ENCODE measurements at regions not wholly inside any gene's neighbourhood (a gene's known extent, or its start where the extent isn't known, plus 50 kb on each side); places are given as distances from the start of the nearest gene placed in this dataset.
A peak's percentile ranks its signal among the peaks of the same experiment; 100 is the strongest.

DNA sequence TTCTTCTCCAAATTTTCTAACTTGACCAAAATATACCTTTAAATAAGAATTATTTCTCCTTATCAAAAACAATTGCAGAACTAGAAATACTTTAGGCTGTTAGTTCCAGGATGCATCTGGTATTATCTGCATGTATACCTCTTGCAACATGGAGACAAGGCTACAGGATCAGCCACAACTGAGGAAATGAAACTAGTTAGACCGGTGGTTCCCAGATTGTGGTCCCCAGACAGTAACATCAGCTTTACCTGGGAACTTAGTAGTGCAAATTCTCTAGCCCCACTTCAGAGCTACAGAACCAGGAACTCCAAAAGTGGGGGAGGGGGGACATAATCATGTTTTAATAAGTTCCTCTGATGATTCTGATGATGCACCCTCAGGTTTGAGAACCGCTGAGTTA lies 61.6 kb upstream of the C9orf72 start:
- Histone ChIP-seq H3K27ac (ENCODE audit: low read length) (no peak overlapping the region), H3K27me3 (replicated peaks in 1 of 2; ENCODE audit: control insufficient read depth in 2 of 2, extremely low read depth in 1 of 2, insufficient read depth in 2 of 2, low read length in 1 of 2) (no peaks in the 10 kb centered on the region), H3K36me3 (ENCODE audit: control insufficient read depth in 2 of 2, extremely low read depth in 1 of 2, insufficient read depth in 1 of 2, low read length in 1 of 2) (no peaks in the 10 kb centered on the region), H3K4me3 (ENCODE audit: control insufficient read depth in 1 of 2, extremely low read depth in 1 of 2, low read length in 1 of 2) (no peak overlapping the region), H3K4me1 (ENCODE audit: control insufficient read depth in 1 of 2, extremely low read depth in 1 of 2, insufficient read depth in 2 of 2, low read length in 2 of 2) (no peaks in the 10 kb centered on the region), H3K9me3 (no peaks in the 10 kb centered on the region)
- no peak overlapping the region for H3K27ac Mint-ChIP-seq
- ChIA-PET POLR2A (no interaction called here), CTCF (no interaction called here)
- H3K4me1 Mint-ChIP-seq, result no peaks in the 10 kb centered on the region
- H3K36me3 Mint-ChIP-seq, result no peaks in the 10 kb centered on the region
- no peaks in the 10 kb centered on the region for H3K9me3 Mint-ChIP-seq
- H3K4me3 Mint-ChIP-seq, result no peak overlapping the region
- DNase-seq (peak in 1 of 35 experiments; percentile 7), ATAC-seq (replicated peaks in 1 of 4) (no peak)
- WGBS (ENCODE audit: insufficient coverage), result no CpG with 5 or more reads among the region's 2 CpGs
- H3K27me3 Mint-ChIP-seq, result peaks cover 4 to 12% of the 10 kb centered on the region in 2 donors

DNA sequence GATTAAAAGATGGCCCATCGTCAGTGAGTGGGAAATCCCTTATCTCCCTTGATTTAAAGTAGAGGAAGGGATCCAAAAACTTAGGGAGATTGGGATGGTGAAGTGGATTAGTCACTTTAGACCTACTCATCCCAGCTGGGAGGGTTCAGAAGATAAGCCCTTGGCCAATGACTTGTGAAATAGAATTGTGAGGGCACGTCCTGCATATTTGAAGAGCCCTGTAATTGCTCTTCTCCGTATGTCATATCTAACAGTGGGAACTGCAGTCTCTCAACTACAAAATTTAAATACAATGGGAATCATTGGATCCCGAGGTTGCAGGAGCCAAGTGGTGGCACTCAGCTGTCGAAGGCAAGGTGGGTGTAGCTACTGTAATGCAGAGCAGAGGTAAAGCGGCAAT lies 65.4 kb upstream of the C9orf72 start:
- no peak overlapping the region for H3K4me3 Mint-ChIP-seq
- Histone ChIP-seq H3K4me1 (ENCODE audit: control insufficient read depth in 1 of 2, extremely low read depth in 1 of 2, insufficient read depth in 2 of 2, low read length in 2 of 2) (no peaks in the 10 kb centered on the region), H3K27ac (ENCODE audit: low read length) (no peak overlapping the region), H3K4me3 (ENCODE audit: control insufficient read depth in 1 of 2, extremely low read depth in 1 of 2, low read length in 1 of 2) (no peak overlapping the region), H3K36me3 (ENCODE audit: control insufficient read depth in 2 of 2, extremely low read depth in 1 of 2, insufficient read depth in 1 of 2, low read length in 1 of 2) (no peaks in the 10 kb centered on the region), H3K9me3 (no peaks in the 10 kb centered on the region), H3K27me3 (replicated peaks in 1 of 2; ENCODE audit: control insufficient read depth in 2 of 2, extremely low read depth in 1 of 2, insufficient read depth in 2 of 2, low read length in 1 of 2) (no peaks in the 10 kb centered on the region)
- POLR2A ChIA-PET, result interaction anchor here in 1 of 2 donors (0.5 kb wide), 1 partner anchor 20 kb away, joined by 5 read pairs; no protein-coding TSS in a partner anchor
- H3K9me3 Mint-ChIP-seq, result no peaks in the 10 kb centered on the region
- CTCF ChIA-PET, result no interaction called here
- no CpG with 5 or more reads among the region's 6 CpGs for WGBS (ENCODE audit: insufficient coverage)
- H3K36me3 Mint-ChIP-seq, result no peaks in the 10 kb centered on the region
- no peak for DNase-seq
- no peak overlapping the region for H3K27ac Mint-ChIP-seq
- no peaks in the 10 kb centered on the region for H3K4me1 Mint-ChIP-seq
- no peak for ATAC-seq (replicated peaks in 1 of 4)
- peaks cover 4 to 8% of the 10 kb centered on the region in 2 donors for H3K27me3 Mint-ChIP-seq

DNA sequence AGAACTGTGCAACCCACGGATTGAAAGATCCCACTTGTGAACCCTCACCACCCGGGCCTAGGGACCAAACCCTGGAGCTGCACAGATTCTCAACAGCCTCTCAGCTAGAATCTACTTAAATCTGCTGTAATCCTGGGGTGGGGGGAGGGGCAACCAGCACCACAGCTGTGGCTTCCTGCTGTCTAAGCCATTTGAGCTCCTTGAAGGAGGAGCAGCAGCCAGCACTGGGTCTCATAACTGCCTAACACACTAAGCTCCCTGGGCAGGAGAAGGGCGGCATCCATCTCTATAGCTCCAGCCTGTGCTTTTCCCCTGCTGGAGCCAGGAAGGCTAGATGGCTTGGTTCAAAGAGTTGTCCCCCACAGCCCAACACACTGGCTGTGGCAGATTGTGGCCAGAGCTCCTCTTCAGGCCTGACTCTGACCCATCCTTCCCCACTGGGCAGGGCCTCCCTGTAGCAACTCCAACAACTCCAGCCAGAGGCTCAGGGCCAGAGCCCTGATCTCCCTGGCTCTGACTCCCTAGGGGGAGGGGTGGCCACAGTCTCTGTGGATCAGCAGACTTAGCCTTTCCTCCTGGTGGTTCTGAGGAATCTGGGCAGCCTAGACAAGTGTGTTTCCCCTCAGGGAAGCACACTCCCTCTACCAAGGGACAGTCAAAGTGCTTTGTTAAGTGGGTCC lies 72.0 kb upstream of the C9orf72 start:
- Mint-ChIP-seq H3K4me1 (no peaks in the 10 kb centered on the region), H3K27me3 (peaks cover 7% of the 10 kb centered on the region in 2 donors), H3K4me3 (no peak overlapping the region), H3K27ac (no peak overlapping the region), H3K9me3 (peaks cover 0 to 3% (median 0%) of the 10 kb centered on the region in 3 donors), H3K36me3 (no peaks in the 10 kb centered on the region)
- ATAC-seq (replicated peaks in 1 of 4) (no peak), DNase-seq (peak in 1 of 35 experiments; percentile 4)
- ChIA-PET POLR2A (no interaction called here), CTCF (no interaction called here)
- no peaks in the 10 kb centered on the region for H3K9me3 ChIP-seq
- H3K36me3 ChIP-seq (ENCODE audit: control insufficient read depth in 2 of 2, extremely low read depth in 1 of 2, insufficient read depth in 1 of 2, low read length in 1 of 2), result no peaks in the 10 kb centered on the region
- H3K27me3 ChIP-seq (replicated peaks in 1 of 2; ENCODE audit: control insufficient read depth in 2 of 2, extremely low read depth in 1 of 2, insufficient read depth in 2 of 2, low read length in 1 of 2), result peaks cover 0 to 6% of the 10 kb centered on the region in 2 experiments
- peaks cover 0 to 2% of the 10 kb centered on the region in 2 experiments for H3K4me1 ChIP-seq (ENCODE audit: control insufficient read depth in 1 of 2, extremely low read depth in 1 of 2, insufficient read depth in 2 of 2, low read length in 2 of 2)
- H3K27ac ChIP-seq (ENCODE audit: low read length), result no peak overlapping the region
- WGBS (ENCODE audit: insufficient coverage), result 75% methylated on average over 1 of the region's 3 CpGs
- H3K4me3 ChIP-seq (ENCODE audit: control insufficient read depth in 1 of 2, extremely low read depth in 1 of 2, low read length in 1 of 2), result no peak overlapping the region

DNA sequence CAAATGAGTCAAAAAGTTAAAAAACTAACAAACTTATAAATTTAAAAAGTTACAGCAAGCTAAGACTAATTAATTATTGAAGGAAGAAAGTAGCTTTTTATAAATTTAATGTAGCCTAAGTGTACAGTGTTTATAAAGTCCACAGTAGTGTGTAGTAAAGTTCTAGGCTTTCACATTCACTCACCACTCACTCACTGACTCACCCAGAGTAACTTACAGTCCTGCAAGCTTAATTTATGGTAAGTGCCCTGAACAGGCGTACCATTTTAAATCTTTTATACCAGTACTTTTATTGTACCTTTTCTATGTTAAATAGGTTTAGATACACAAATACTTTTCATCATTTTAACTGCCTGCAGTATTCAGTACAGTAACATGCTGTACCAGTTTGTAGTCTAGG lies 80.0 kb upstream of the C9orf72 start:
- no peaks in the 10 kb centered on the region for H3K4me1 Mint-ChIP-seq
- ATAC-seq (replicated peaks in 1 of 4), result no peak
- no peaks in the 10 kb centered on the region for H3K36me3 ChIP-seq (ENCODE audit: control insufficient read depth in 2 of 2, extremely low read depth in 1 of 2, insufficient read depth in 1 of 2, low read length in 1 of 2)
- H3K4me1 ChIP-seq (ENCODE audit: control insufficient read depth in 1 of 2, extremely low read depth in 1 of 2, insufficient read depth in 2 of 2, low read length in 2 of 2), result no peaks in the 10 kb centered on the region
- H3K27me3 Mint-ChIP-seq, result no peaks in the 10 kb centered on the region
- no peaks in the 10 kb centered on the region for H3K36me3 Mint-ChIP-seq
- ChIA-PET POLR2A (no interaction called here), CTCF (no interaction called here)
- no peak overlapping the region for H3K4me3 Mint-ChIP-seq
- no peak overlapping the region for H3K27ac Mint-ChIP-seq
- no CpG with 5 or more reads among the region's 1 CpG for WGBS (ENCODE audit: insufficient coverage)
- no peak for DNase-seq
- peaks cover 0 to 7% (median 0%) of the 10 kb centered on the region in 3 donors for H3K9me3 Mint-ChIP-seq
- no peak overlapping the region for H3K27ac ChIP-seq (ENCODE audit: low read length)
- no peak overlapping the region for H3K4me3 ChIP-seq (ENCODE audit: control insufficient read depth in 1 of 2, extremely low read depth in 1 of 2, low read length in 1 of 2)
- H3K9me3 ChIP-seq, result no peaks in the 10 kb centered on the region
- no peaks in the 10 kb centered on the region for H3K27me3 ChIP-seq (replicated peaks in 1 of 2; ENCODE audit: control insufficient read depth in 2 of 2, extremely low read depth in 1 of 2, insufficient read depth in 2 of 2, low read length in 1 of 2)

DNA sequence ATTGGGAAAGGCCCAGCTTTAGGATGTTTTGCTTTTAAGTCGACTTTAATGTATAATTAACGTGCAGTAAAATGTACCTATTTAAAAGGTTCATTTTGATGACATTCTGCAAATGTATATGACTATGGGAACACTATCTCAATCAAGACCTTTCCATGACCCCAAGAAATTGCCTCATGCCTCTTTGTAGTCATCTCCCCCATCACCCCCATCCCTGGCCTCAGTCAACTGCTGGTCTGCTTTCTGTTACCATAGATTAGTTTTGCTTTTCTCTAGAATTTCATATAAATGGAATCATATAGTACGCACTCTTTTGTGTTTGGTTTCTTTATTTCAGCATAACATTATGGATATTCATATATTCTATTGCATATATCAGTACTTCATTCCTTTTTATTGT lies 80.7 kb upstream of the C9orf72 start:
- H3K9me3 Mint-ChIP-seq, result peaks cover 0 to 5% (median 0%) of the 10 kb centered on the region in 3 donors
- Histone ChIP-seq H3K27ac (ENCODE audit: low read length) (no peak overlapping the region), H3K27me3 (replicated peaks in 1 of 2; ENCODE audit: control insufficient read depth in 2 of 2, extremely low read depth in 1 of 2, insufficient read depth in 2 of 2, low read length in 1 of 2) (no peaks in the 10 kb centered on the region), H3K4me3 (ENCODE audit: control insufficient read depth in 1 of 2, extremely low read depth in 1 of 2, low read length in 1 of 2) (no peak overlapping the region), H3K36me3 (ENCODE audit: control insufficient read depth in 2 of 2, extremely low read depth in 1 of 2, insufficient read depth in 1 of 2, low read length in 1 of 2) (no peaks in the 10 kb centered on the region), H3K9me3 (no peaks in the 10 kb centered on the region), H3K4me1 (ENCODE audit: control insufficient read depth in 1 of 2, extremely low read depth in 1 of 2, insufficient read depth in 2 of 2, low read length in 2 of 2) (no peaks in the 10 kb centered on the region)
- no peaks in the 10 kb centered on the region for H3K4me1 Mint-ChIP-seq
- H3K36me3 Mint-ChIP-seq, result no peaks in the 10 kb centered on the region
- POLR2A ChIA-PET, result no interaction called here
- H3K4me3 Mint-ChIP-seq, result no peak overlapping the region
- no peak for DNase-seq
- WGBS (ENCODE audit: insufficient coverage), result no CpG with 5 or more reads among the region's 3 CpGs
- CTCF ChIA-PET, result no interaction called here
- no peak for ATAC-seq (replicated peaks in 1 of 4)
- H3K27me3 Mint-ChIP-seq, result no peaks in the 10 kb centered on the region
- H3K27ac Mint-ChIP-seq, result no peak overlapping the region

DNA sequence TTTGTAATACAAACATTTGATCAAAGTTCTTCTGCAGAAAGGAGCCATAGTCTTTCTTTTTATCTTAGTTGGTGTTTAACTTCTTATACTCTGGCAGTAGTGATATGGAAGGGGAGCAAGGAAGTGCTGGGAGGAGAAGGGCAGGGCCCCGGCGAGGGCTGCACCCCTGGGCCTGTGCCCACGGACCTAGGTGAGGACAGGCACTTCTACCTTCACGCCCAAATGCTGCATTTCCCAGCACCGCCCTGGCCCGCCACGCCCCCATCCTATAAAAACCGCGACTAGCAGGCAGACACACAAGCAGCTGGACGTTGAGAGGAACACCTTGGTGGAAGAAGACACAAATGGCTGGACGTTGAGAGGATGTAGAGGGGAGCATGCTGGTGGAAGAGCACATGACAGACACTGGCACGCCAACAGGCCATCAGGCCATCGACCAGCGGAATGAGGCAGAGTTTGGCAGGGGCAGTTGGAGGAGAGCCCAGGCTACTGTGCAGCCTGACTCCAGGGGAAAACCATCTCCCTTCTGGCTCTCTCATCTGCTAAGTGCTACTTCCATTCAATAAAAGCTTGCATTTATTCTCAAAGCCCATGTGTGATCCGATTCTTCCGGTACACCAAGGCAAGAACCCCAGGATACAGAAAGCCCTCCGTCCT lies 81.5 kb upstream of the C9orf72 start:
- no peaks in the 10 kb centered on the region for H3K36me3 Mint-ChIP-seq
- H3K4me3 Mint-ChIP-seq, result no peak overlapping the region
- peaks cover 0 to 5% (median 0%) of the 10 kb centered on the region in 3 donors for H3K9me3 Mint-ChIP-seq
- Histone ChIP-seq H3K9me3 (no peaks in the 10 kb centered on the region), H3K27me3 (replicated peaks in 1 of 2; ENCODE audit: control insufficient read depth in 2 of 2, extremely low read depth in 1 of 2, insufficient read depth in 2 of 2, low read length in 1 of 2) (no peaks in the 10 kb centered on the region), H3K36me3 (ENCODE audit: control insufficient read depth in 2 of 2, extremely low read depth in 1 of 2, insufficient read depth in 1 of 2, low read length in 1 of 2) (no peaks in the 10 kb centered on the region), H3K4me3 (ENCODE audit: control insufficient read depth in 1 of 2, extremely low read depth in 1 of 2, low read length in 1 of 2) (no peak overlapping the region), H3K27ac (ENCODE audit: low read length) (no peak overlapping the region), H3K4me1 (ENCODE audit: control insufficient read depth in 1 of 2, extremely low read depth in 1 of 2, insufficient read depth in 2 of 2, low read length in 2 of 2) (no peaks in the 10 kb centered on the region)
- ATAC-seq (replicated peaks in 1 of 4), result no peak
- ChIA-PET CTCF (no interaction called here), POLR2A (no interaction called here)
- H3K4me1 Mint-ChIP-seq, result no peaks in the 10 kb centered on the region
- DNase-seq, result no peak
- no peaks in the 10 kb centered on the region for H3K27me3 Mint-ChIP-seq
- WGBS (ENCODE audit: insufficient coverage), result 82% methylated on average over 8 of the region's 17 CpGs
- H3K27ac Mint-ChIP-seq, result no peak overlapping the region

All from T-cell (primary cell).